Astrocyte (in vitro differentiated cells and primary cell): ENCODE measurements at regions not wholly inside any gene's neighbourhood (a gene's known extent, or its start where the extent isn't known, plus 50 kb on each side); places are given as distances from the start of the nearest gene placed in this dataset.
"Not testable (repeated sequence)": the region's sequence is repeated elsewhere in the genome, so short reads cannot be mapped to it uniquely, and the experiment has no call there.

Source experiments
- CTCF ChIP-seq: IDR thresholded peaks from 2 replicates; pipeline ENCODE4 v1.5.1; 2011; ENCODE audit warnings: low read depth, mild to moderate bottlenecking, inconsistent platforms, low read length, moderate library complexity; ENCODE audit not compliant: insufficient read depth
- EZH2 ChIP-seq: IDR thresholded peaks from 2 replicates; pipeline ENCODE4 v1.6.1; 2012; ENCODE audit warnings: mild to moderate bottlenecking, low read length, inconsistent platforms; ENCODE audit not compliant: insufficient read depth

DNA sequence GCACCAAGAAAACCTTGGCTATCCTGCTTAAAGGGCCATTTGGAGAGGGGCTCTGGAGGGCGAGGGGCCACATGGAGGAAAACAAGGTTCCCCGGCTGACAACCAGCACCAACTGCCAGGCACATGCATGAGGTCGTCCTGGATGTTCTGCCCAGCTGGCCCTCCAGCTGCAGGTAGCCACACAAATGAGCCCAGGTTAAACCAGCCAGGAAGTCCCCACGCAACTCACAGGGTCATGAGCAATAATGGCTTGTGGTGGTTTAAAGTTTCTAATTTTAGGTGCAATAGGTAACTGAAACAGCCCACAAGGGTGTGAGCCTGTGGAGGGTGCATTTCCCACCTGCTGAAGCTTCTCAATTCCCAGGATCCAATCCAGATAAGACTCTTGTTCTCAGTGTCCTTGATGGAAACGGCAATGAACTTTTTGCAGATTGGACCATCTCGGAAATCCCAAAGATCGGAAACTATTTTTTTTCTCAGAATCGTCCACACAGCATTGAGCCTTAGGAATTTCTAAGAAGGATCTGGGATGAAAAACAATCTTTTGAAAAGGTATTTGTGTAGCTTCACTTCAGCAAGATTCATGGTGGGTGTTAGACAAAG, 123.2 kb downstream of the UNC93B1 start:
- TF ChIP-seq CTCF, EZH2: not testable (repeated sequence)
